GM10266 (cell line): ENCODE measurements at regions not wholly inside any gene's neighbourhood (a gene's known extent, or its start where the extent isn't known, plus 50 kb on each side); places are given as distances from the start of the nearest gene placed in this dataset.

Experiments used
- DNase-seq: peaks from one replicate; pipeline ENCODE4 v3.0.0; 2012; ENCODE audit errors: extremely low spot score
- TF ChIP-seq, protein P1 (sequence below): IDR thresholded peaks from 2 replicates; pipeline ENCODE4 v1.5.1; 2012; ENCODE audit warnings: mild to moderate bottlenecking, low read depth; ENCODE audit not compliant: control insufficient read depth, insufficient read depth; ENCODE audit errors: missing control alignments

DNA sequence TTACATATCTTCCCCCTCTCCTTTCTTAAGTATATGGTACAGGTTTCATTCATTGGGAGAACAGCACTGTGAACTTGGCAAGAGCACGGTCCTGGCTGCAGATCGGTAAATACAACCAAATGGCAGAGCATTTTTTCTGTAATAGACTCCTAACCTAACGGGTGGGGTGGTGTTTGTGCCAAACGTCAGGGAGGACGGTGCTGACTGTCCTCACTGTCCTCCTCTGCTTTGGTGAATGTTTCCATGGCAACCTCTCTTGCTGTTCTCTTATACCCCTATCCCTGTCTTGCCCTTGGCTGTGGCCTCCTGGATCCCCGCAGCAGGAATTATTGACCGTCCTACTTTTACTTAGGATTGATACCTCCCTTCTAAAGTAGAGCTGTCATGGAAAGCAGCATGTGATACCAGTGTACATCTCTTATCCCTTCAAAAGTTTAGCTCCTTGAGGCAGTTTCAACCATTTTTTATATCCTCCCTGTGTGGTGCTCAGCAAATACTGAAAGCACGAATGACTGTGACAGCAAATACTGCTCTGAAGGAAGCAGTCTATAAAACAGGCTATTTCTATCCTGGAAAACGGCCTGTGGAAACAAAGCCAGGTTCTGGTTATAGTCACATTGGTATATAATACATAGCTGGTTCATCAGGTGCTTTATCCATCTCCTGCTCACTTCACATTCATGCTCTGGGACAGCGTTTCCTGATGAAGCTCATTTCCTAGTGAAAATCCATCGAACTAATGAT, 275.4 kb upstream of the C2CD4B start:
- no peak for DNase-seq
- TF ChIP-seq, protein P1, sequence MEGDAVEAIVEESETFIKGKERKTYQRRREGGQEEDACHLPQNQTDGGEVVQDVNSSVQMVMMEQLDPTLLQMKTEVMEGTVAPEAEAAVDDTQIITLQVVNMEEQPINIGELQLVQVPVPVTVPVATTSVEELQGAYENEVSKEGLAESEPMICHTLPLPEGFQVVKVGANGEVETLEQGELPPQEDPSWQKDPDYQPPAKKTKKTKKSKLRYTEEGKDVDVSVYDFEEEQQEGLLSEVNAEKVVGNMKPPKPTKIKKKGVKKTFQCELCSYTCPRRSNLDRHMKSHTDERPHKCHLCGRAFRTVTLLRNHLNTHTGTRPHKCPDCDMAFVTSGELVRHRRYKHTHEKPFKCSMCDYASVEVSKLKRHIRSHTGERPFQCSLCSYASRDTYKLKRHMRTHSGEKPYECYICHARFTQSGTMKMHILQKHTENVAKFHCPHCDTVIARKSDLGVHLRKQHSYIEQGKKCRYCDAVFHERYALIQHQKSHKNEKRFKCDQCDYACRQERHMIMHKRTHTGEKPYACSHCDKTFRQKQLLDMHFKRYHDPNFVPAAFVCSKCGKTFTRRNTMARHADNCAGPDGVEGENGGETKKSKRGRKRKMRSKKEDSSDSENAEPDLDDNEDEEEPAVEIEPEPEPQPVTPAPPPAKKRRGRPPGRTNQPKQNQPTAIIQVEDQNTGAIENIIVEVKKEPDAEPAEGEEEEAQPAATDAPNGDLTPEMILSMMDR: no peak

DNA sequence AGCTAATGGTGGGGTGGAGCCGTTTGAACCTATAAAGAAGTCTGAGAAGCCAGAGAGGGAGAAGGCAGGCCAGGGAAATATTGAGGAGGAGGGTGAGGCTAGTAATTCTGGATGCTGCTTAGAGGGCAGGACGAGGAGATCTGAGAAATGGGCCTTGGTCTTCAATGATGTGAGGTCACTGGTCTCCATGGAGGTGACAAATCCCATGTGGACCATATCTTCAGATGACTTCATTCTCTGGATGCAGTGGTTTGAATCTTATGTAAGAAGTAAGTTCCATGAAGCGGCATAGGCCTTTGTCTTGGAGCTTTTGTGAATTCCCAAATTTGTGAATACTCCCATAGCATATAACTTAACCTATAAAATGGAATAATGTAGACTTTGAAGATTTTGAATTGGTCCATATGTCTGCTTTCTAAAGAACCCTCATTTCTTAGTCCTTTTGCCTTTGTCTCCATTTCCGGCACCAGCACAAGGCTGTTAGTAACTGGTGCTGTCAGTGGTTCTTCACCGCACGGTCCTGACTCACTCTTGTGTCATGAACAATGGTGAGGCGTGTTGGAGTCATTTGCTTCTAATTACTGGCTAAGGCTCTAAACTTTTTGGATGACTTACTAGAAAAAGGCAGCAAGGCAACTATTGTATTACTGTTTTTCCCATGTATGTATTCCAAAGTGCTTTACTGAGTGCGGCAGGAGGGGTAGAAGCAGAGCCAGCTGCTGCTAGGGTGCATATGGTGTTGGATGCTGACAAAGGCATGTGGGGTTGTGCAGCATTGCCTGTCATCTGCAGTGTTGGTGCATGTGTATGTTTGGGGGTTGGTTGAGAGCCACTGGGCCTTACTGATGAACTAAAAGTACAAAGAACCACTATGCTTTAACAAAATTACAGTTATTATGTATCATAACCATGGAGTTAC, 279.3 kb upstream of the C2CD4B start:
- no peak for DNase-seq
- TF ChIP-seq, protein P1: no peak

DNA sequence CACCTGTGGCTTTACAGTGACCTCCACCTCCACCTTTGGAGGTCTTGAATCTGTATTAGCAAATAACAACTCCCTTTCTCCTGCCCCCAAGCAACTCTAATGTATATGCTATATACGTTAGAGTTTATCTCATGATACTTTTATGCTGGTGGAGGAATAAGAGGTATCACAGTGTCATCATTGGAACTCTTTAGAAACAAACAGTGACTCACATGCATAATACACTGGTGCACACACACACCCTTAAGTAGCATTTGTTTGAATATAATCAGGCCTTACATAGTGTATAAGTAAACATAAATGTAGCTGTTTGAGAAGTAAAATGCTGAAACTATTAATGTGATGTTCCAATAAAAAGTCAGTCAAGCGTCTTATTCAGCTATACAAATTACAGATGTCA, 280.2 kb upstream of the C2CD4B start:
- no peak for DNase-seq
- TF ChIP-seq, protein P1: no peak

DNA sequence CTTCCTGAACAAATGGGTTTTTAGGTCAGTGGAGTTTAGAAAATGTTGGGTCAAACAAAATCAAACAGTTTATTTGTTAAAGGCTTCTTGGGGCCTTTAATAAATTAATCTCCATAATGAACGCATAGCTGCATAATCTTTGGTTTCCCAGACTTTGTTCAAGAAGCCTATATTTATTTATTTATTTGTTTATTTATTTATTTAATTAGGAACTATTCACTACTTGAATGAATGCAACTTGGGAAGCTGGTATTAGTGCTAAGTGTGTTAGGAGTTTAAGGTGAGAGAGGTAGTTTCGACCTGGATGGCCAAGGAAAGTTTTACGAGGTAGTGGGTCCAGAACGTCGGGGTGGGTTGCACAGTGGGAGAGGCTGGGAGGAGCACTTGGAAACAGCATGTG, 281.9 kb upstream of the C2CD4B start:
- DNase-seq: no peak
- TF ChIP-seq, protein P1: no peak

DNA sequence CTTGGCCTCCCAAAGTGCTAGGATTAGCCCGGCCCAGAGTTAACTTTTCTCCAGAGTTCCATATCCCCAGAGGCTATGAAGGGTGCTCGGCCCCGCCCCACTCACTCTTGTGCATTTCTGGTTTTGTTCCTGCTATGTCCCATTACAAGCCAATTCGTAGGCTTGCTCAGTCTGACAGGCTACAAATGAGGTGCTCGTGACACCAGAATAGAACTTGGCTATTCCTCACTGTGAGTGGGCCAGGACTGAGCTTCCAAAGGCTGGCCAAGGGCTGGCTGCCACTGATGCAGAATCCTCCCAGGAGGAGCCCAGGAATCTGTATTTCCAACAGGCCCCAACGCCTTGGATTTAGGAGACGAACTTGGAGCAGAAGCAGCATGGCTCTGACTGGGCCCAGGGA, 282.7 kb upstream of the C2CD4B start:
- TF ChIP-seq, protein P1: no peak
- no peak for DNase-seq

DNA sequence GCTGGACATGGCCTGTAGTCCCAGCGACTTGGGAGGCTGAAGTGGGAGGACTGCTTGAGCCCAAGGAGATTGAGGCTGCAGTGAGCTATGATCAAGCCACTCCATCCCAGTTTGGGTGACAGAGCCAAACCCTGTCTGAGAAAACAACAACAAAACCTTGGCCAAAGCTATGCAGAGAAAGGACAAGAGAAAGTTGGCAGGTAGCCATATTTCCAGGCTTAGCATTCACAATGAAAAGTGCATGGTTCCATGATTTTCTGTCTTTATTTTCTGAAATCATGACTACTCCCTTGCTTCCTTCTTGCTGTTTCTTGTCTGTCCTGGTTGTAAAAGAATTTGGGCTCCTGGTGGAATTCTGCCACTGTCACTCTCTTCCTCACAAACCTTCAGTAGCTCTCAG, 284.6 kb upstream of the C2CD4B start:
- TF ChIP-seq, protein P1: no peak
- no peak for DNase-seq

DNA sequence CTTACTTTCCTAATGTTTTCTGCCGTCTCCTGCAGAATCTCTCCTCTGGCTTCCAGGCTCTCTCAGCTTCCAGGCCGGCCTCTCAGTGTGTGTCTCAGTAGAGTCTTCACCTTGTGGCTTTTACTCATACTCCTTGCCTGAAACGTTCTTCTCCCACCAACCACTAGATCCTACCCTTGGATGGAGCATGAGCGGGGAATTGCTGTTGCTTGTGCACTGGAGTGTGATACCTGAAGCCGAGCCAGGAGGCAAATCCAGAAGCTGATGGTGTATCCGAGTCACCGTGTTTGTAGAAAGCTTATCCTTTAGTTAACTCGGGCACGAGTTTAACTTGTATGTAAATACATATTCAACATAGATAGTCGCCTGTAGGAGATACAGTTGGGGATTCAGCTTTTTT, 285.0 kb upstream of the C2CD4B start:
- DNase-seq: no peak
- TF ChIP-seq, protein P1: no peak
